ENCODE measurements at regions not wholly inside any gene's neighbourhood (a gene's known extent, or its start where the extent isn't known, plus 50 kb on each side); places are given as distances from the start of the nearest gene placed in this dataset.

DNA sequence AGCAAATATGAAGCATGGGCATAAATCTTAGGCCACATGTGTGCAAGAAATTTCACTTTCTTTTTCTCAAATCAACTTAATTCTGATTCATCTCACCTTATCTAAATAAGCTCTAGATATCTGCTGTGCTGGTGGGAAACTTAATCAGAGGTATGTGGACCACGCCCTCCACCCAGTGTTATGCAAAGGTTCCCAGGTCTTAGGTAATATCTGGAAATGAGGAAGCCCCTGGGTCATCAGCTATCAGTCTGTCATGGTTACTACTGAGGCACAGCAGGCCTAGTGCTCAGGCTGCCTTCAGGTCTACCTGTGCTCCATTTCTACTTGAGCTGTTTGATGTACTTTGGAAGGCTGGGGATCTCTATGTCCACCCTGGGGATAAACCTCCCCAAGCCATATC, 134.4 kb upstream of the KCNH8 start:
- TF ChIP-seq, protein P1, sequence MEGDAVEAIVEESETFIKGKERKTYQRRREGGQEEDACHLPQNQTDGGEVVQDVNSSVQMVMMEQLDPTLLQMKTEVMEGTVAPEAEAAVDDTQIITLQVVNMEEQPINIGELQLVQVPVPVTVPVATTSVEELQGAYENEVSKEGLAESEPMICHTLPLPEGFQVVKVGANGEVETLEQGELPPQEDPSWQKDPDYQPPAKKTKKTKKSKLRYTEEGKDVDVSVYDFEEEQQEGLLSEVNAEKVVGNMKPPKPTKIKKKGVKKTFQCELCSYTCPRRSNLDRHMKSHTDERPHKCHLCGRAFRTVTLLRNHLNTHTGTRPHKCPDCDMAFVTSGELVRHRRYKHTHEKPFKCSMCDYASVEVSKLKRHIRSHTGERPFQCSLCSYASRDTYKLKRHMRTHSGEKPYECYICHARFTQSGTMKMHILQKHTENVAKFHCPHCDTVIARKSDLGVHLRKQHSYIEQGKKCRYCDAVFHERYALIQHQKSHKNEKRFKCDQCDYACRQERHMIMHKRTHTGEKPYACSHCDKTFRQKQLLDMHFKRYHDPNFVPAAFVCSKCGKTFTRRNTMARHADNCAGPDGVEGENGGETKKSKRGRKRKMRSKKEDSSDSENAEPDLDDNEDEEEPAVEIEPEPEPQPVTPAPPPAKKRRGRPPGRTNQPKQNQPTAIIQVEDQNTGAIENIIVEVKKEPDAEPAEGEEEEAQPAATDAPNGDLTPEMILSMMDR (IDR thresholded peaks at IDR 0.05; ENCODE audit: unreplicated experiment): no peak
- POLR2A ChIA-PET: no interaction called here
- DNase-seq (ENCODE audit: unreplicated experiment): no peak
- Mint-ChIP-seq H3K36me3 (ENCODE audit: insufficient read depth, unreplicated experiment) (no peaks in the 10 kb centered on the region), H3K27ac (ENCODE audit: low read depth, unreplicated experiment) (no peak overlapping the region), H3K9me3 (ENCODE audit: unreplicated experiment) (no peaks in the 10 kb centered on the region), H3K4me3 (ENCODE audit: unreplicated experiment) (no peak overlapping the region), H3K27me3 (ENCODE audit: insufficient read depth, unreplicated experiment) (no peaks in the 10 kb centered on the region), H3K4me1 (ENCODE audit: insufficient read depth, unreplicated experiment) (no peaks in the 10 kb centered on the region)
- intact Hi-C loops (cut with micrococcal nuclease): no loop called here
- no TSS peak for BruUV-seq (replicated peaks)
- CTCF ChIA-PET: interaction anchor here (0.6 kb wide), 1 partner anchor 1216 kb away, joined by 3 read pairs; no protein-coding TSS in a partner anchor

DNA sequence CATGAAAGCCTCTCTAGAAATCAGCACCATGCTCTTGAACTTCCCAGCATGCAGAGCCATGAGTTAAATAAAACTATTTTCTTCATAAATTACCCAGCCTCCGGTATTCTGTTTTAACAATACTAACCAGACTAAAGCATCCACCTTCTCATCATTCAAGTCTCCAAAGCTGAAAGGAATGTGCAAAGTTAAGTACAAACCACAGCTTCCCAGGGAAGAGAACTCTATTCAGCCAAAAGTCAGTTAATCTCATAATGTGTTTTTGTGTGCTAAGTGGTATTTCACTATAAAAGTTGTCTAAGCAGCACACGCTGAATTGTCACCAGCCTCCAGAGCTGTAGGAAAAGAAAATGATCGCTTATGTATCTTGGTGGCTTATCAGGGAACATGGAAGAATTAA, 135.5 kb upstream of the KCNH8 start:
- POLR2A ChIA-PET: no interaction called here
- Mint-ChIP-seq H3K36me3 (ENCODE audit: insufficient read depth, unreplicated experiment) (no peaks in the 10 kb centered on the region), H3K27me3 (ENCODE audit: insufficient read depth, unreplicated experiment) (no peaks in the 10 kb centered on the region), H3K4me1 (ENCODE audit: insufficient read depth, unreplicated experiment) (no peaks in the 10 kb centered on the region), H3K4me3 (ENCODE audit: unreplicated experiment) (no peak overlapping the region), H3K9me3 (ENCODE audit: unreplicated experiment) (no peaks in the 10 kb centered on the region), H3K27ac (ENCODE audit: low read depth, unreplicated experiment) (no peak overlapping the region)
- CTCF ChIA-PET: interaction anchor here (0.5 to 0.7 kb wide), 2 partner anchors 451 to 1450 kb away, joined by 3 to 4 read pairs; no protein-coding TSS in a partner anchor
- no peak for DNase-seq (ENCODE audit: unreplicated experiment)
- TF ChIP-seq, protein P1 (IDR thresholded peaks at IDR 0.05; ENCODE audit: unreplicated experiment): no peak
- BruUV-seq (replicated peaks): no TSS peak
- intact Hi-C loops (cut with micrococcal nuclease): no loop called here

DNA sequence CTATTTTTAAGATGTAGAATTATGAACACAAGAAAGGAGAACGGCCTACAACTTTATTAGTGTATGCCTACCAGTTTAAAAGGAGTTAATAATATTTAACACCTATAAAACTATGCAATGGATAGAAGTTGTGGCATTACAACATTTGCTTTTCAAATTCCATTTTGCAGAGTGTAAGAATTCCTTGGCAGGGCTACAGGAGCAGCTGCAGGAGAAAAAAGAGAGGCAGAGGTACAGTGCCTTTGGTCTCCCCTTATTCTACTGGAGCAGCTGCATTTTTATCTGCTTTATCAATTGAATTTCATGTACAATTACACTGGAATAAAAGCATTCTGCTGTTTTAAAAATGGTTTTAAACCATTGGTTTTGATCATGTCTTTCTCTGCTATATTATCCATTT, 145.7 kb upstream of the KCNH8 start:
- no peak for DNase-seq (ENCODE audit: unreplicated experiment)
- peaks cover 4% of the 10 kb centered on the region for H3K36me3 Mint-ChIP-seq (ENCODE audit: insufficient read depth, unreplicated experiment)
- no peaks in the 10 kb centered on the region for H3K27me3 Mint-ChIP-seq (ENCODE audit: insufficient read depth, unreplicated experiment)
- no peaks in the 10 kb centered on the region for H3K9me3 Mint-ChIP-seq (ENCODE audit: unreplicated experiment)
- TF ChIP-seq, protein P1 (IDR thresholded peaks at IDR 0.05; ENCODE audit: unreplicated experiment): no peak
- ChIA-PET POLR2A (no interaction called here), CTCF (interaction anchor here (0.6 kb wide), 1 partner anchor 1454 kb away, joined by 3 read pairs; no protein-coding TSS in a partner anchor)
- no peak overlapping the region for H3K27ac Mint-ChIP-seq (ENCODE audit: low read depth, unreplicated experiment)
- no TSS peak for BruUV-seq (replicated peaks)
- no peak overlapping the region for H3K4me3 Mint-ChIP-seq (ENCODE audit: unreplicated experiment)
- no peaks in the 10 kb centered on the region for H3K4me1 Mint-ChIP-seq (ENCODE audit: insufficient read depth, unreplicated experiment)
- intact Hi-C loops (cut with micrococcal nuclease): no loop called here

DNA sequence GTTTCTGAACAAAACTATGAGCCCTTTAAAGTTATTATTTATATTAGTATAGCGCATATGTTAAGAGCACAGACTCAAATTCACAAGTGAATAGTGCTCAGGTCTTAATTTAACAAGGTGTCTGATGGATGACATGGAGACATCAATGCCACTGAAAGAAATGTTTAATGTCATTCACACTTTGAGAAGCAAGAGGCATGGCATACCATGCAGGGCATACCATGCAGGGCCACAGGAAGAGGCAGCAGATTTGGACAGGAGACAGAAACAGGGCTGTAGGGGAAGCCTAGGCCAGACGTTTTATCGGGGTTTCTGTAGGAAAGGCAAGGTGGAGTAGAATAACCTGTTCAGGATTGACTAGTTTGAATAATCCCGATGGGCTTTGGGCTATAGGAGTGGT, 150.2 kb upstream of the KCNH8 start:
- Mint-ChIP-seq H3K4me1 (ENCODE audit: insufficient read depth, unreplicated experiment) (no peaks in the 10 kb centered on the region), H3K27ac (ENCODE audit: low read depth, unreplicated experiment) (no peak overlapping the region), H3K27me3 (ENCODE audit: insufficient read depth, unreplicated experiment) (no peaks in the 10 kb centered on the region), H3K36me3 (ENCODE audit: insufficient read depth, unreplicated experiment) (peaks cover 6% of the 10 kb centered on the region), H3K9me3 (ENCODE audit: unreplicated experiment) (peaks cover 9% of the 10 kb centered on the region), H3K4me3 (ENCODE audit: unreplicated experiment) (no peak overlapping the region)
- intact Hi-C loops (cut with micrococcal nuclease): no loop called here
- no peak for DNase-seq (ENCODE audit: unreplicated experiment)
- TF ChIP-seq, protein P1 (IDR thresholded peaks at IDR 0.05; ENCODE audit: unreplicated experiment): no peak
- POLR2A ChIA-PET: no interaction called here
- CTCF ChIA-PET: no interaction called here
- BruUV-seq (replicated peaks): no TSS peak
